Activated CD8-positive, alpha-beta memory T cell treated with anti-CD3 and anti-CD28 coated beads for 48 hours (primary cell): ENCODE measurements at regions not wholly inside any gene's neighbourhood (a gene's known extent, or its start where the extent isn't known, plus 50 kb on each side); places are given as distances from the start of the nearest gene placed in this dataset.

ENCODE experiments used
- DNase-seq, 3 experiments: peaks; one replicate each; pipeline ENCODE4 v3.0.0-alpha.2; 2020; ENCODE audit warnings: low read depth in 2 of 3, low spot score in 2 of 3

- DNase-seq = no peak
These were observed 277.4 kb upstream of the KLF14 start for GRCh38 chr7:131011432-131011742.

GRCh38 chr7:131011976-131012375 is 278.0 kb upstream of the KLF14 start:
- DNase-seq = no peak

GRCh38 chr7:131012477-131013031 is 278.5 kb upstream of the KLF14 start:
- DNase-seq = no peak

- no peak for DNase-seq
These were observed 279.7 kb upstream of the KLF14 start for GRCh38 chr7:131013716-131014115.

- DNase-seq = no peak
These were observed 281.1 kb upstream of the KLF14 start for GRCh38 chr7:131014906-131015656.

GRCh38 chr7:131015657-131015958 is 281.6 kb upstream of the KLF14 start:
- DNase-seq = no peak

- no peak for DNase-seq
These were observed 282.2 kb upstream of the KLF14 start for GRCh38 chr7:131016230-131016629.

- no peak for DNase-seq
These were observed 285.3 kb upstream of the KLF14 start for GRCh38 chr7:131019351-131019750.

GRCh38 chr7:131020759-131021261 is 286.8 kb upstream of the KLF14 start:
- DNase-seq = no peak

- DNase-seq = no peak
These were observed 287.5 kb upstream of the KLF14 start for GRCh38 chr7:131021460-131021859.

GRCh38 chr7:131021902-131022301 is 287.9 kb upstream of the KLF14 start:
- DNase-seq = no peak

- no peak for DNase-seq
These were observed 292.4 kb upstream of the KLF14 start for GRCh38 chr7:131026297-131027000.

GRCh38 chr7:131027287-131027773 is 293.3 kb upstream of the KLF14 start:
- no peak for DNase-seq

- DNase-seq = no peak
These were observed 294.3 kb upstream of the KLF14 start for GRCh38 chr7:131028295-131028694.

- no peak for DNase-seq
These were observed 295.0 kb upstream of the KLF14 start for GRCh38 chr7:131029002-131029401.

- no peak for DNase-seq
These were observed 296.4 kb upstream of the MKLN1 start for GRCh38 chr7:131031099-131031868.

- DNase-seq = no peak
These were observed 294.9 kb upstream of the MKLN1 start for GRCh38 chr7:131032786-131033185.

- DNase-seq = no peak
These were observed 293.4 kb upstream of the MKLN1 start for GRCh38 chr7:131034166-131034881.

- DNase-seq = no peak
These were observed 292.4 kb upstream of the MKLN1 start for GRCh38 chr7:131035088-131035770.

- DNase-seq = no peak
These were observed 289.5 kb upstream of the MKLN1 start for GRCh38 chr7:131038153-131038552.
